ENCODE measurements at regions not wholly inside any gene's neighbourhood (a gene's known extent, or its start where the extent isn't known, plus 50 kb on each side); places are given as distances from the start of the nearest gene placed in this dataset.

- Histone ChIP-seq H3K4me3 (ENCODE audit: low read depth, low read length) (no peak overlapping the region), H3K27ac (ENCODE audit: extremely low read depth, low read depth, low read length) (no peak overlapping the region), H3K36me3 (ENCODE audit: control insufficient read depth in 2 of 2, insufficient read depth in 1 of 2, low read length in 2 of 2) (no peaks in the 10 kb centered on the region), H3K4me1 (ENCODE audit: control insufficient read depth, insufficient read depth, low read length) (no peaks in the 10 kb centered on the region), H3K9me3 (ENCODE audit: control insufficient read depth, insufficient read depth, low read depth, low read length) (no peaks in the 10 kb centered on the region)
- TF ChIP-seq KLF16 (tag by site-specific recombination; IDR thresholded peaks at IDR 0.05) (no peak), YY2 (tag by site-specific recombination; IDR thresholded peaks at IDR 0.05) (no peak), ZFHX2 (tag by site-specific recombination; conservative IDR thresholded peaks at IDR 0.05) (no peak), ZNF16 (tag by site-specific recombination; IDR thresholded peaks at IDR 0.05; ENCODE audit: low read depth) (no peak), ZBTB17 (tag by site-specific recombination; IDR thresholded peaks at IDR 0.05) (no peak), ZSCAN23 (tag by site-specific recombination; IDR thresholded peaks at IDR 0.05) (no peak), SP3 (tag by site-specific recombination; IDR thresholded peaks at IDR 0.05) (no peak), GFI1B (tag by site-specific recombination; IDR thresholded peaks at IDR 0.05) (no peak), ZBTB48 (tag by site-specific recombination; IDR thresholded peaks at IDR 0.05) (no peak), MEIS1 (CRISPR knock-in tag; IDR thresholded peaks at IDR 0.05; ENCODE audit: borderline replicate concordance) (no peak)
- ChIA-PET CTCF (no interaction called here), POLR2A (no interaction called here)
Observed at GRCh38 chr15:31175484-31175883, 74.0 kb upstream of the TRPM1 start.

- Histone ChIP-seq H3K27ac (ENCODE audit: extremely low read depth, low read depth, low read length) (no peak overlapping the region), H3K36me3 (ENCODE audit: control insufficient read depth in 2 of 2, insufficient read depth in 1 of 2, low read length in 2 of 2) (no peaks in the 10 kb centered on the region), H3K4me1 (ENCODE audit: control insufficient read depth, insufficient read depth, low read length) (no peaks in the 10 kb centered on the region), H3K9me3 (ENCODE audit: control insufficient read depth, insufficient read depth, low read depth, low read length) (no peaks in the 10 kb centered on the region), H3K4me3 (ENCODE audit: low read depth, low read length) (no peak overlapping the region)
- TF ChIP-seq ZFHX2 (tag by site-specific recombination; conservative IDR thresholded peaks at IDR 0.05) (peak; percentile 36), EGR2 (tag by site-specific recombination; IDR thresholded peaks at IDR 0.05; ENCODE audit: low read depth) (peak; percentile 45; the same call in 1 of the 2 replicates), ZNF501 (tag by site-specific recombination; IDR thresholded peaks at IDR 0.05) (no peak), SALL2 (tag by site-specific recombination; IDR thresholded peaks at IDR 0.05; ENCODE audit: borderline replicate concordance) (no peak)
- ChIA-PET POLR2A (no interaction called here), CTCF (interaction anchor here (0.5 kb wide), 1 partner anchor 800 kb away, joined by 3 read pairs; no protein-coding TSS in a partner anchor)
Observed at GRCh38 chr15:31177951-31178350, 76.4 kb upstream of the TRPM1 start.

- Histone ChIP-seq H3K4me3 (ENCODE audit: low read depth, low read length) (no peak overlapping the region), H3K9me3 (ENCODE audit: control insufficient read depth, insufficient read depth, low read depth, low read length) (no peaks in the 10 kb centered on the region), H3K36me3 (ENCODE audit: control insufficient read depth in 2 of 2, insufficient read depth in 1 of 2, low read length in 2 of 2) (no peaks in the 10 kb centered on the region), H3K4me1 (ENCODE audit: control insufficient read depth, insufficient read depth, low read length) (no peaks in the 10 kb centered on the region), H3K27ac (ENCODE audit: extremely low read depth, low read depth, low read length) (no peak overlapping the region)
- ChIA-PET POLR2A (no interaction called here), CTCF (no interaction called here)
- TF ChIP-seq BCL11A (tag by site-specific recombination; IDR thresholded peaks at IDR 0.05; ENCODE audit: low read depth) (no peak), ZXDB (tag by site-specific recombination; IDR thresholded peaks at IDR 0.05) (no peak), ZNF112 (tag by site-specific recombination; IDR thresholded peaks at IDR 0.05) (no peak), ZBTB17 (tag by site-specific recombination; IDR thresholded peaks at IDR 0.05) (no peak), ZNF544 (tag by site-specific recombination; IDR thresholded peaks at IDR 0.05) (no peak), KLF9 (tag by site-specific recombination; IDR thresholded peaks at IDR 0.05; ENCODE audit: low read depth) (no peak), ZNF514 (tag by site-specific recombination; IDR thresholded peaks at IDR 0.05) (no peak), ZNF292 (tag by site-specific recombination; IDR thresholded peaks at IDR 0.05; ENCODE audit: borderline replicate concordance, low read depth) (no peak)
Observed at GRCh38 chr15:31178705-31179104, 77.2 kb upstream of the TRPM1 start.

- Histone ChIP-seq H3K9me3 (ENCODE audit: control insufficient read depth, insufficient read depth, low read depth, low read length) (no peaks in the 10 kb centered on the region), H3K27ac (ENCODE audit: extremely low read depth, low read depth, low read length) (no peak overlapping the region), H3K4me1 (ENCODE audit: control insufficient read depth, insufficient read depth, low read length) (no peaks in the 10 kb centered on the region), H3K36me3 (ENCODE audit: control insufficient read depth in 2 of 2, insufficient read depth in 1 of 2, low read length in 2 of 2) (no peaks in the 10 kb centered on the region), H3K4me3 (ENCODE audit: low read depth, low read length) (no peak overlapping the region)
- POLR2A ChIA-PET: no interaction called here
- CTCF ChIA-PET: no interaction called here
- no peak for TF ChIP-seq ZXDB (tag by site-specific recombination; IDR thresholded peaks at IDR 0.05)
- TF ChIP-seq YY2 (tag by site-specific recombination; IDR thresholded peaks at IDR 0.05): no peak
- no peak for TF ChIP-seq ZNF670 (tag by site-specific recombination; IDR thresholded peaks at IDR 0.05; ENCODE audit: low read depth)
- no peak for TF ChIP-seq ZNF792 (tag by site-specific recombination; IDR thresholded peaks at IDR 0.05)
- TF ChIP-seq ZNF280C (tag by site-specific recombination; IDR thresholded peaks at IDR 0.05): no peak
- TF ChIP-seq ZBTB26 (tag by site-specific recombination; optimal IDR thresholded peaks at IDR 0.05): no peak
- TF ChIP-seq ZNF501 (tag by site-specific recombination; IDR thresholded peaks at IDR 0.05): no peak
- no peak for TF ChIP-seq ZSCAN16 (tag by site-specific recombination; IDR thresholded peaks at IDR 0.05)
- TF ChIP-seq ZNF26 (tag by site-specific recombination; IDR thresholded peaks at IDR 0.05): no peak
Observed at GRCh38 chr15:31179693-31180092, 78.2 kb upstream of the TRPM1 start.
